ENCODE measurements at regions not wholly inside any gene's neighbourhood (a gene's known extent, or its start where the extent isn't known, plus 50 kb on each side); places are given as distances from the start of the nearest gene placed in this dataset.
"Not testable (repeated sequence)": the region's sequence is repeated elsewhere in the genome, so short reads cannot be mapped to it uniquely, and the experiment has no call there.

GRCh38 chr5:124549891-124550436 is 196.5 kb downstream of the ZNF608 start:
- DNase-seq (ENCODE audit: low spot score): no peak

GRCh38 chr5:124546643-124547042 is 199.8 kb downstream of the ZNF608 start:
- no peak for DNase-seq (ENCODE audit: low spot score)

- peak; percentile 86 for DNase-seq (ENCODE audit: low spot score)
These were observed 201.9 kb downstream of the ZNF608 start for GRCh38 chr5:124544366-124545055.

GRCh38 chr5:124538931-124539330 is 207.5 kb downstream of the ZNF608 start:
- no peak for DNase-seq (ENCODE audit: low spot score)

- no peak for DNase-seq (ENCODE audit: low spot score)
These were observed 208.2 kb downstream of the ZNF608 start for GRCh38 chr5:124538191-124538590.

- no peak for DNase-seq (ENCODE audit: low spot score)
These were observed 208.9 kb downstream of the ZNF608 start for GRCh38 chr5:124537522-124537921.

GRCh38 chr5:124537107-124537506 is 209.3 kb downstream of the ZNF608 start:
- DNase-seq (ENCODE audit: low spot score): peak; percentile 45

GRCh38 chr5:124536333-124536732 is 210.1 kb downstream of the ZNF608 start:
- no peak for DNase-seq (ENCODE audit: low spot score)

- DNase-seq (ENCODE audit: low spot score): no peak
These were observed 215.5 kb downstream of the ZNF608 start for GRCh38 chr5:124530916-124531315.

- DNase-seq (ENCODE audit: low spot score): no peak
These were observed 217.6 kb downstream of the ZNF608 start for GRCh38 chr5:124528838-124529237.

- no peak for DNase-seq (ENCODE audit: low spot score)
These were observed 219.0 kb downstream of the ZNF608 start for GRCh38 chr5:124527220-124527991.

- DNase-seq (ENCODE audit: low spot score): not testable (repeated sequence)
These were observed 220.4 kb downstream of the ZNF608 start for GRCh38 chr5:124526079-124526478.

- DNase-seq (ENCODE audit: low spot score): no peak
These were observed 221.7 kb downstream of the ZNF608 start for GRCh38 chr5:124524552-124525232.

- DNase-seq (ENCODE audit: low spot score): no peak
These were observed 222.5 kb downstream of the ZNF608 start for GRCh38 chr5:124523897-124524296.

- DNase-seq (ENCODE audit: low spot score): no peak
These were observed 223.4 kb downstream of the ZNF608 start for GRCh38 chr5:124522992-124523391.

GRCh38 chr5:124521461-124522230 is 224.8 kb downstream of the ZNF608 start:
- no peak for DNase-seq (ENCODE audit: low spot score)

GRCh38 chr5:124519396-124519795 is 227.0 kb downstream of the ZNF608 start:
- DNase-seq (ENCODE audit: low spot score): no peak

- DNase-seq (ENCODE audit: low spot score): no peak
These were observed 229.9 kb downstream of the ZNF608 start for GRCh38 chr5:124516567-124516966.

- no peak for DNase-seq (ENCODE audit: low spot score)
These were observed 230.8 kb downstream of the ZNF608 start for GRCh38 chr5:124515497-124516245.

- DNase-seq (ENCODE audit: low spot score): no peak
These were observed 231.5 kb downstream of the ZNF608 start for GRCh38 chr5:124514956-124515355.

Measured in SW480 (cell line).